ENCODE measurements at regions not wholly inside any gene's neighbourhood (a gene's known extent, or its start where the extent isn't known, plus 50 kb on each side); places are given as distances from the start of the nearest gene placed in this dataset.

DNA sequence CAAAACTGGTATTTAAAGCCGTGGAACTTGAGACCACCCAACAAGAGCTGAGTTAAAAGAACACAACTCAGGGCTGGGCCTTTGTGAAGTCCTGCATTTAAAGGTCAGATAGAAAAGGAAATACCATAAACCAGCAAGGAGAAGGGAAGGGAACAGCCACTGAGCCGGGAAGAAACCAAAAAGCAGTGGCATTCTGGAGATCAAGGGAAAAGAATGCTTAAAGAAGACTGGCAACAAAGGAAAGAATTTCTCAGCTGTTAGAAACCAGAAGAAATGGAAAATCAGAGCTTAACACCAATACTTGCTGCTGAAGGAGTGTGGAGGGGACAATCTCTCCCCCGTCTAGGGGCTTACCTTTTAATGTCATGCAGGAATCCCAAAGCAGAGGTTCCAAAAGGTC is 247.4 kb upstream of the CHRNA7 start:
- TF ChIP-seq EZH2 (IDR thresholded peaks at IDR 0.05; ENCODE audit: insufficient read depth, poor library complexity, severe bottlenecking) (no peak), EZH2phosphoT487 (IDR thresholded peaks at IDR 0.05; ENCODE audit: insufficient read depth, low read depth) (no peak)
- Histone ChIP-seq H3F3A (ENCODE audit: insufficient read depth) (no peaks in the 10 kb centered on the region), H3K9ac (no peak overlapping the region), H2AFZ (no peak overlapping the region), H3K4me3 (no peak overlapping the region), H3K36me3 (ENCODE audit: low read depth) (no peaks in the 10 kb centered on the region), H3K27ac (no peak overlapping the region), H3K9me3 (ENCODE audit: low read depth) (no peaks in the 10 kb centered on the region), H3K79me2 (ENCODE audit: insufficient read depth) (no peaks in the 10 kb centered on the region), H3K9me2 (ENCODE audit: insufficient read depth) (no peaks in the 10 kb centered on the region), H3K27me3 (replicated peaks; ENCODE audit: insufficient read depth) (no peaks in the 10 kb centered on the region), H4K20me1 (ENCODE audit: insufficient read depth) (no peaks in the 10 kb centered on the region), H3K4me2 (ENCODE audit: unreplicated experiment) (no peak overlapping the region), H3K4me1 (ENCODE audit: insufficient read depth) (no peaks in the 10 kb centered on the region)
- no peak for DNase-seq
- in situ Hi-C loops (cut with MboI), result no loop called here
- 33 to 46% methylated on average over 3 of the region's 3 CpGs for WGBS, 2 experiments (ENCODE audit: low coverage in 1 of 2, low lambda C conversion rate in 2 of 2, missing lambda C conversion rate in 2 of 2)

DNA sequence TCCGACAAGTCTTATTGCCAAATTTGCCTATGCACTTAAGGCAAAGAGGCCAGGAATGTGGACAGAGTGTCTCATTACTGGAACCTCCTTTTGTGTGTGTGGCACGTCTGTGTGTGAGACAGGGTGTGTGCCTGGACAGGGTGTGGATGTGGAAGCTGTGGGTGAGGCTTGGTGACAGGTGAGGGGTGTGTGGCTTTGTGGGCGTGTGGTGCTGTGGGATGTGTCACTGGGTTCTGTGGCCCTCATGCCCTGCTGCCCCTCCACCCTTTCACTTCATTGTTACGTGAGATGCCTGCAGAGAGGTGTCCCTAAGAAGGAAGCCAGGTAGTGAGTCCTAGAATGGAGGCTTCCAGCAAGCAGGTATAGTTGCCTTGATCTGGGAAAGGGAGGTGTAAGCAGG is 244.0 kb upstream of the CHRNA7 start:
- TF ChIP-seq EZH2 (IDR thresholded peaks at IDR 0.05; ENCODE audit: insufficient read depth, poor library complexity, severe bottlenecking) (no peak), EZH2phosphoT487 (IDR thresholded peaks at IDR 0.05; ENCODE audit: insufficient read depth, low read depth) (no peak)
- no peak for DNase-seq
- no peak overlapping the region for H3K4me3 ChIP-seq
- no peak overlapping the region for H2AFZ ChIP-seq
- no peaks in the 10 kb centered on the region for H3K4me1 ChIP-seq (ENCODE audit: insufficient read depth)
- H3K9ac ChIP-seq, result no peak overlapping the region
- in situ Hi-C loops (cut with MboI), result no loop called here
- no peaks in the 10 kb centered on the region for H4K20me1 ChIP-seq (ENCODE audit: insufficient read depth)
- H3F3A ChIP-seq (ENCODE audit: insufficient read depth), result no peaks in the 10 kb centered on the region
- no peak overlapping the region for H3K4me2 ChIP-seq (ENCODE audit: unreplicated experiment)
- 31 to 50% methylated on average over 4 of the region's 4 CpGs for WGBS, 2 experiments (ENCODE audit: low coverage in 1 of 2, low lambda C conversion rate in 2 of 2, missing lambda C conversion rate in 2 of 2)
- H3K9me2 ChIP-seq (ENCODE audit: insufficient read depth), result no peaks in the 10 kb centered on the region
- H3K27me3 ChIP-seq (replicated peaks; ENCODE audit: insufficient read depth), result no peaks in the 10 kb centered on the region
- no peaks in the 10 kb centered on the region for H3K79me2 ChIP-seq (ENCODE audit: insufficient read depth)
- H3K36me3 ChIP-seq (ENCODE audit: low read depth), result no peaks in the 10 kb centered on the region
- no peaks in the 10 kb centered on the region for H3K9me3 ChIP-seq (ENCODE audit: low read depth)
- H3K27ac ChIP-seq, result no peak overlapping the region

DNA sequence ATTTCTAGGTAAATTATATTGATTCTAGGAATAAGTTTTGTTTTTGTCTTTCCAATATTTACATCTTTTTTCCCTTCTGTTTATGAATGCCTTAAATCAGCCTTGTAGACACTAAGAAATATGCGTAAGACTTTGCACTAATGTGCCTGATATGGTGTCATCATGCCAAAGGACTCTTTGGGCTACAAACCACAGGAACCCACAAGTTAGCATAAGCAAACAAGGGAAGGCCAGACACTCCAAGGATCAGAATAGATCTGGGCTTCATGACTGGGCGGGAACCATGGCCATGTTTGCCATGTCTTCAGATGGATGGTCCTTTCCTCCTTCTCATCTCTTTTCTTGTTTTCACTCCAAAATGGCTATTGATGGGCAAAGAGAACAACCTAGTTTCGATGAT is 242.2 kb upstream of the CHRNA7 start:
- Histone ChIP-seq H2AFZ (no peak overlapping the region), H3K4me2 (ENCODE audit: unreplicated experiment) (no peak overlapping the region), H3K9me3 (ENCODE audit: low read depth) (no peaks in the 10 kb centered on the region), H3F3A (ENCODE audit: insufficient read depth) (no peaks in the 10 kb centered on the region), H3K36me3 (ENCODE audit: low read depth) (no peaks in the 10 kb centered on the region), H3K9me2 (ENCODE audit: insufficient read depth) (no peaks in the 10 kb centered on the region), H3K27me3 (replicated peaks; ENCODE audit: insufficient read depth) (no peaks in the 10 kb centered on the region), H3K79me2 (ENCODE audit: insufficient read depth) (no peaks in the 10 kb centered on the region), H4K20me1 (ENCODE audit: insufficient read depth) (no peaks in the 10 kb centered on the region), H3K4me1 (ENCODE audit: insufficient read depth) (no peaks in the 10 kb centered on the region), H3K9ac (no peak overlapping the region), H3K4me3 (no peak overlapping the region), H3K27ac (no peak overlapping the region)
- TF ChIP-seq EZH2 (IDR thresholded peaks at IDR 0.05; ENCODE audit: insufficient read depth, poor library complexity, severe bottlenecking), result no peak
- TF ChIP-seq EZH2phosphoT487 (IDR thresholded peaks at IDR 0.05; ENCODE audit: insufficient read depth, low read depth), result no peak
- no peak for DNase-seq
- WGBS, 2 experiments (ENCODE audit: low coverage in 1 of 2, low lambda C conversion rate in 2 of 2, missing lambda C conversion rate in 2 of 2), result 24 to 26% methylated on average over 3 of the region's 3 CpGs
- in situ Hi-C loops (cut with MboI), result no loop called here

DNA sequence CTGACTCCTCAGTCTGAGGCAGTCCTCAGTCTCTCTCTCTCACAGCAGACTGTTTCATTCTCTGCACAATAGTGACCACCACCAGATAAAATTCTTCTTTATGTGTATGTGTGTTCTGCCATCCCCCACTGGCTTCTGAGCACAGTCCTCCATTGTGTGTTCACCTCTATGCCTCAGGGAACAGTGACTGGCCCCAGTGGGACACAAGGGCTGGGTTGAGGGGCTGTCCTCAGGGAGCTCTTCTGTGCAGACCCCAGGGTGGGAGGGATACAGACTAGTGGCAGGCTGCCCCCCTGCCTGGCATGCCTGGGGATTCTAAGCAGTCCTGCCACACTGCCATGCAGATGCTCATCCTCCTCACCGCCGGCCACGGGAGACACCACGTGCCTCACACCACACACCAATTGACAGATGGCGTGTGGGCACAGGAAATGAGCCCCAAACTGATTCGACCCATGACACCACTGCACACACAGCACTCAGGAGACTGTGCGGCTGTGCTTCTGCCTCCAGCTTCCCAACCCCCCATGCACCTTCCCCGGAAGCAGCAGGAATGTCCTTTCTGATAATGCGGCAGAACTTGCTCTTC is 237.6 kb upstream of the CHRNA7 start:
- H3K4me3 ChIP-seq, result no peak overlapping the region
- in situ Hi-C loops (cut with MboI), result no loop called here
- H3F3A ChIP-seq (ENCODE audit: insufficient read depth), result no peaks in the 10 kb centered on the region
- no peaks in the 10 kb centered on the region for H3K9me3 ChIP-seq (ENCODE audit: low read depth)
- no peaks in the 10 kb centered on the region for H3K4me1 ChIP-seq (ENCODE audit: insufficient read depth)
- 53 to 59% methylated on average over 9 of the region's 9 CpGs for whole genome bisulfite sequencing, 2 experiments (ENCODE audit: low coverage in 1 of 2, low lambda C conversion rate in 2 of 2, missing lambda C conversion rate in 2 of 2)
- no peaks in the 10 kb centered on the region for H3K36me3 ChIP-seq (ENCODE audit: low read depth)
- H3K79me2 ChIP-seq (ENCODE audit: insufficient read depth), result no peaks in the 10 kb centered on the region
- no peak overlapping the region for H2AFZ ChIP-seq
- no peak overlapping the region for H3K9ac ChIP-seq
- H3K27ac ChIP-seq, result no peak overlapping the region
- H3K4me2 ChIP-seq (ENCODE audit: unreplicated experiment), result no peak overlapping the region
- H3K27me3 ChIP-seq (replicated peaks; ENCODE audit: insufficient read depth), result no peaks in the 10 kb centered on the region
- no peaks in the 10 kb centered on the region for H4K20me1 ChIP-seq (ENCODE audit: insufficient read depth)
- no peaks in the 10 kb centered on the region for H3K9me2 ChIP-seq (ENCODE audit: insufficient read depth)
- no peak for TF ChIP-seq EZH2 (IDR thresholded peaks at IDR 0.05; ENCODE audit: insufficient read depth, poor library complexity, severe bottlenecking)
- no peak for TF ChIP-seq EZH2phosphoT487 (IDR thresholded peaks at IDR 0.05; ENCODE audit: insufficient read depth, low read depth)
- DNase-seq, result no peak

DNA sequence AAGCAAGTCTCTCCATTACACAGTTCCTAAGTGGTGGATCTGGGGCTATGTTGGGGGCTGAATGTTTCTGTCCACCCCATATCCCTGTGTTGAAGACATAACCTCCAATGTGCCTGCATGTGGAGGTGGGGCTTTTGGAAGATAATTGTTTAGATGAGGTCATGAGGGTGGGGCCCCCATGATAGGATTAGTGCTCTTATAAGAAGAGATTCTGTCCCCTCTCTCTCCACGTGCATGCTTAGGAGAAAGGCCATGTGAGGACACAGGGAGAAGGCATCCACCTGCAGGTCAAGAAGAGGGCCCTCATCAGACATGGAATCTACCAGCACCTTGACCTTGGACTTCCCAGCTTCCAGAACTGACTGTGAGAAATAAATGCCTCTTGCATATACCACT is 231.0 kb upstream of the CHRNA7 start:
- WGBS, 2 experiments (ENCODE audit: low coverage in 1 of 2, low lambda C conversion rate in 2 of 2, missing lambda C conversion rate in 2 of 2), result 76 to 78% methylated on average over 1 of the region's 1 CpG
- no peak overlapping the region for H3K9ac ChIP-seq
- no peaks in the 10 kb centered on the region for H3K36me3 ChIP-seq (ENCODE audit: low read depth)
- TF ChIP-seq EZH2phosphoT487 (IDR thresholded peaks at IDR 0.05; ENCODE audit: insufficient read depth, low read depth), result no peak
- no peak for TF ChIP-seq EZH2 (IDR thresholded peaks at IDR 0.05; ENCODE audit: insufficient read depth, poor library complexity, severe bottlenecking)
- H3K9me3 ChIP-seq (ENCODE audit: low read depth), result no peaks in the 10 kb centered on the region
- H3K9me2 ChIP-seq (ENCODE audit: insufficient read depth), result no peaks in the 10 kb centered on the region
- no peaks in the 10 kb centered on the region for H3K79me2 ChIP-seq (ENCODE audit: insufficient read depth)
- DNase-seq, result no peak
- no peaks in the 10 kb centered on the region for H3F3A ChIP-seq (ENCODE audit: insufficient read depth)
- no peaks in the 10 kb centered on the region for H3K27me3 ChIP-seq (replicated peaks; ENCODE audit: insufficient read depth)
- H3K4me2 ChIP-seq (ENCODE audit: unreplicated experiment), result no peak overlapping the region
- no peaks in the 10 kb centered on the region for H3K4me1 ChIP-seq (ENCODE audit: insufficient read depth)
- in situ Hi-C loops (cut with MboI), result no loop called here
- no peaks in the 10 kb centered on the region for H4K20me1 ChIP-seq (ENCODE audit: insufficient read depth)
- no peak overlapping the region for H2AFZ ChIP-seq
- H3K27ac ChIP-seq, result no peak overlapping the region
- H3K4me3 ChIP-seq, result no peak overlapping the region

Measured in GM23248 (cell line).